ENCODE measurements at regions not wholly inside any gene's neighbourhood (a gene's known extent, or its start where the extent isn't known, plus 50 kb on each side); places are given as distances from the start of the nearest gene placed in this dataset.
A peak's percentile ranks its signal among the peaks of the same experiment; 100 is the strongest.
"Not testable (repeated sequence)": the region's sequence is repeated elsewhere in the genome, so short reads cannot be mapped to it uniquely, and the experiment has no call there.

- no peaks in the 10 kb centered on the region for H3K9me3 Mint-ChIP-seq
- no peaks in the 10 kb centered on the region for H3K27me3 Mint-ChIP-seq (ENCODE audit: low read depth)
- no peaks in the 10 kb centered on the region for H3K36me3 Mint-ChIP-seq (ENCODE audit: low read depth)
- H3K4me1 Mint-ChIP-seq = no peaks in the 10 kb centered on the region
- peak overlapping the region in 1 of 3 experiments; percentile 34 for H3K27ac Mint-ChIP-seq
- no peak overlapping the region for H3K4me3 Mint-ChIP-seq
- TF ChIP-seq CTCF (IDR thresholded peaks at IDR 0.05; ENCODE audit: unreplicated experiment in 3 of 3) = no peak
Observed at GRCh38 chr2:194491409-194492115, 1165.5 kb upstream of the SLC39A10 start.

GRCh38 chr2:194486326-194486725 lies 1170.7 kb upstream of the SLC39A10 start:
- no peaks in the 10 kb centered on the region for H3K27me3 Mint-ChIP-seq (ENCODE audit: low read depth)
- H3K9me3 Mint-ChIP-seq = no peaks in the 10 kb centered on the region
- H3K36me3 Mint-ChIP-seq (ENCODE audit: low read depth) = no peaks in the 10 kb centered on the region
- no peak overlapping the region for H3K27ac Mint-ChIP-seq
- no peaks in the 10 kb centered on the region for H3K4me1 Mint-ChIP-seq
- no peak for TF ChIP-seq CTCF (IDR thresholded peaks at IDR 0.05; ENCODE audit: unreplicated experiment in 3 of 3)
- H3K4me3 Mint-ChIP-seq = no peak overlapping the region

GRCh38 chr2:194483041-194483440 lies 1174.0 kb upstream of the SLC39A10 start:
- Mint-ChIP-seq H3K27ac (no peak overlapping the region), H3K36me3 (ENCODE audit: low read depth) (no peaks in the 10 kb centered on the region), H3K9me3 (no peaks in the 10 kb centered on the region), H3K4me1 (no peaks in the 10 kb centered on the region), H3K27me3 (ENCODE audit: low read depth) (no peaks in the 10 kb centered on the region), H3K4me3 (no peak overlapping the region)
- no peak for TF ChIP-seq CTCF (IDR thresholded peaks at IDR 0.05; ENCODE audit: unreplicated experiment in 3 of 3)

- Mint-ChIP-seq H3K4me3 (no peak overlapping the region), H3K36me3 (ENCODE audit: low read depth) (no peaks in the 10 kb centered on the region), H3K9me3 (no peaks in the 10 kb centered on the region), H3K27ac (no peak overlapping the region), H3K27me3 (ENCODE audit: low read depth) (no peaks in the 10 kb centered on the region), H3K4me1 (no peaks in the 10 kb centered on the region)
- TF ChIP-seq CTCF (IDR thresholded peaks at IDR 0.05; ENCODE audit: unreplicated experiment in 3 of 3) = no peak
Observed at GRCh38 chr2:194465641-194466040, 1191.4 kb upstream of the SLC39A10 start.

GRCh38 chr2:194464964-194465638 lies 1191.9 kb upstream of the SLC39A10 start:
- Mint-ChIP-seq H3K36me3 (ENCODE audit: low read depth) (no peaks in the 10 kb centered on the region), H3K27me3 (ENCODE audit: low read depth) (no peaks in the 10 kb centered on the region), H3K27ac (no peak overlapping the region), H3K4me3 (no peak overlapping the region), H3K9me3 (no peaks in the 10 kb centered on the region), H3K4me1 (no peaks in the 10 kb centered on the region)
- TF ChIP-seq CTCF (IDR thresholded peaks at IDR 0.05; ENCODE audit: unreplicated experiment in 3 of 3) = no peak

GRCh38 chr2:194462883-194463282 lies 1194.1 kb upstream of the SLC39A10 start:
- not testable (repeated sequence) for H3K27me3 Mint-ChIP-seq (ENCODE audit: low read depth); H3K4me1 Mint-ChIP-seq; H3K36me3 Mint-ChIP-seq (ENCODE audit: low read depth); H3K27ac Mint-ChIP-seq; H3K9me3 Mint-ChIP-seq; H3K4me3 Mint-ChIP-seq
